ENCODE measurements at regions not wholly inside any gene's neighbourhood (a gene's known extent, or its start where the extent isn't known, plus 50 kb on each side); places are given as distances from the start of the nearest gene placed in this dataset.
"Not testable (repeated sequence)": the region's sequence is repeated elsewhere in the genome, so short reads cannot be mapped to it uniquely, and the experiment has no call there.

GRCh38 chr1:761791-762190 is 75.3 kb upstream of the OR4F16 start:
- DNase-seq, result not testable (repeated sequence)

- DNase-seq, result not testable (repeated sequence)
Observed at GRCh38 chr1:771449-771848, 85.0 kb upstream of the OR4F16 start.

- not testable (repeated sequence) for DNase-seq
Observed at GRCh38 chr1:777480-778180, 91.2 kb upstream of the OR4F16 start.

- not testable (repeated sequence) for DNase-seq
Observed at GRCh38 chr1:778451-779278, 92.2 kb upstream of the OR4F16 start.

- not testable (repeated sequence) for DNase-seq
Observed at GRCh38 chr1:779621-780020, 93.2 kb upstream of the OR4F16 start.

- DNase-seq, result no peak
Observed at GRCh38 chr1:788835-789234, 102.4 kb upstream of the OR4F16 start.

GRCh38 chr1:789606-790005 is 103.2 kb upstream of the OR4F16 start:
- not testable (repeated sequence) for DNase-seq

GRCh38 chr1:790388-790930 is 104.0 kb upstream of the OR4F16 start:
- DNase-seq, result not testable (repeated sequence)

- not testable (repeated sequence) for DNase-seq
Observed at GRCh38 chr1:794310-794709, 107.9 kb upstream of the OR4F16 start.

GRCh38 chr1:794918-795584 is 108.6 kb upstream of the OR4F16 start:
- DNase-seq, result not testable (repeated sequence)

- not testable (repeated sequence) for DNase-seq
Observed at GRCh38 chr1:797649-798048, 111.2 kb upstream of the OR4F16 start.

- not testable (repeated sequence) for DNase-seq
Observed at GRCh38 chr1:800397-800796, 113.9 kb upstream of the OR4F16 start.

GRCh38 chr1:804378-805115 is 118.1 kb upstream of the OR4F16 start:
- DNase-seq, result not testable (repeated sequence)

GRCh38 chr1:805310-805709 is 118.4 kb upstream of the SAMD11 start:
- not testable (repeated sequence) for DNase-seq

GRCh38 chr1:807066-807465 is 116.7 kb upstream of the SAMD11 start:
- not testable (repeated sequence) for DNase-seq

GRCh38 chr1:807699-808390 is 115.9 kb upstream of the SAMD11 start:
- not testable (repeated sequence) for DNase-seq

GRCh38 chr1:810949-811348 is 112.8 kb upstream of the SAMD11 start:
- not testable (repeated sequence) for DNase-seq

GRCh38 chr1:812535-813127 is 111.1 kb upstream of the SAMD11 start:
- DNase-seq, result not testable (repeated sequence)

- DNase-seq, result not testable (repeated sequence)
Observed at GRCh38 chr1:814543-814942, 109.2 kb upstream of the SAMD11 start.

- not testable (repeated sequence) for DNase-seq
Observed at GRCh38 chr1:815147-815922, 108.4 kb upstream of the SAMD11 start.

Data from NCI-H510A (cell line).